Skeletal muscle satellite cell (primary cell): ENCODE measurements at regions not wholly inside any gene's neighbourhood (a gene's known extent, or its start where the extent isn't known, plus 50 kb on each side); places are given as distances from the start of the nearest gene placed in this dataset.

Experiments used
- H3K27me3 ChIP-seq: 2 replicates; pipeline ENCODE4 v1.7.0; 2013; ENCODE audit warnings: low read length; ENCODE audit not compliant: control insufficient read depth, insufficient read depth
- H3K36me3 ChIP-seq: 2 replicates; pipeline ENCODE4 v1.7.0; 2013; ENCODE audit warnings: mild to moderate bottlenecking, control low read depth, low read length; ENCODE audit not compliant: insufficient read depth
- H3K4me1 ChIP-seq: 2 replicates; pipeline ENCODE4 v1.7.0; 2013; ENCODE audit warnings: low read length; ENCODE audit not compliant: control insufficient read depth, insufficient read depth
- H3K4me2 ChIP-seq: 2 replicates; pipeline ENCODE4 v1.7.0; 2013; ENCODE audit warnings: mild to moderate bottlenecking, low read length
- H3K4me3 ChIP-seq: 2 replicates; pipeline ENCODE4 v1.7.0; 2013; ENCODE audit warnings: low read length
- H3K9ac ChIP-seq: 2 replicates; pipeline ENCODE4 v1.7.0; 2013; ENCODE audit warnings: mild to moderate bottlenecking, low read depth, low read length, moderate library complexity
- H3K9me3 ChIP-seq: replicated peaks from 2 replicates; pipeline ENCODE4 v1.7.0; 2013; ENCODE audit warnings: mild to moderate bottlenecking, control low read depth, low read length

- H3K9ac ChIP-seq = no peak overlapping the region
- no peaks in the 10 kb centered on the region for H3K36me3 ChIP-seq
- H3K4me1 ChIP-seq = no peaks in the 10 kb centered on the region
- no peak overlapping the region for H3K4me2 ChIP-seq
- H3K27me3 ChIP-seq = peaks cover 6% of the 10 kb centered on the region
- H3K4me3 ChIP-seq = no peak overlapping the region
- H3K9me3 ChIP-seq = no peaks in the 10 kb centered on the region
Measured at GRCh38 chr21:35885942-35886541, 174.3 kb downstream of the SETD4 start.

- no peak overlapping the region for H3K4me3 ChIP-seq
- no peak overlapping the region for H3K9ac ChIP-seq
- no peaks in the 10 kb centered on the region for H3K36me3 ChIP-seq
- no peak overlapping the region for H3K4me2 ChIP-seq
- no peaks in the 10 kb centered on the region for H3K9me3 ChIP-seq
- H3K27me3 ChIP-seq = peaks cover 11% of the 10 kb centered on the region
- H3K4me1 ChIP-seq = no peaks in the 10 kb centered on the region
Measured at GRCh38 chr21:35882791-35883240, 177.5 kb downstream of the SETD4 start.

GRCh38 chr21:35873441-35873840 lies 186.9 kb downstream of the SETD4 start:
- Histone ChIP-seq H3K4me1 (no peaks in the 10 kb centered on the region), H3K4me3 (no peak overlapping the region), H3K9ac (no peak overlapping the region), H3K27me3 (peaks cover 19% of the 10 kb centered on the region), H3K36me3 (no peaks in the 10 kb centered on the region), H3K9me3 (no peaks in the 10 kb centered on the region), H3K4me2 (no peak overlapping the region)

- Histone ChIP-seq H3K9me3 (no peaks in the 10 kb centered on the region), H3K27me3 (peaks cover 19% of the 10 kb centered on the region), H3K4me1 (no peaks in the 10 kb centered on the region), H3K36me3 (no peaks in the 10 kb centered on the region), H3K9ac (no peak overlapping the region), H3K4me3 (no peak overlapping the region), H3K4me2 (no peak overlapping the region)
Measured at GRCh38 chr21:35871906-35872305, 188.4 kb downstream of the SETD4 start.

- no peaks in the 10 kb centered on the region for H3K36me3 ChIP-seq
- no peaks in the 10 kb centered on the region for H3K9me3 ChIP-seq
- H3K4me2 ChIP-seq = no peak overlapping the region
- H3K4me3 ChIP-seq = no peak overlapping the region
- H3K9ac ChIP-seq = no peak overlapping the region
- H3K27me3 ChIP-seq = peaks cover 14% of the 10 kb centered on the region
- H3K4me1 ChIP-seq = no peaks in the 10 kb centered on the region
Measured at GRCh38 chr21:35868869-35869223, 191.5 kb downstream of the SETD4 start.

GRCh38 chr21:35868005-35868868 lies 192.1 kb downstream of the SETD4 start:
- Histone ChIP-seq H3K9ac (no peak overlapping the region), H3K4me1 (no peaks in the 10 kb centered on the region), H3K4me2 (no peak overlapping the region), H3K36me3 (no peaks in the 10 kb centered on the region), H3K27me3 (peaks cover 8% of the 10 kb centered on the region), H3K4me3 (no peak overlapping the region), H3K9me3 (no peaks in the 10 kb centered on the region)

- Histone ChIP-seq H3K27me3 (no peaks in the 10 kb centered on the region), H3K4me2 (no peak overlapping the region), H3K4me3 (no peak overlapping the region), H3K36me3 (no peaks in the 10 kb centered on the region), H3K9ac (no peak overlapping the region), H3K9me3 (no peaks in the 10 kb centered on the region), H3K4me1 (peaks cover 16% of the 10 kb centered on the region)
Measured at GRCh38 chr21:35864039-35864438, 196.3 kb downstream of the SETD4 start.

GRCh38 chr21:35862969-35863368 lies 197.4 kb downstream of the SETD4 start:
- H3K27me3 ChIP-seq = no peaks in the 10 kb centered on the region
- no peak overlapping the region for H3K4me3 ChIP-seq
- peaks cover 16% of the 10 kb centered on the region for H3K4me1 ChIP-seq
- H3K36me3 ChIP-seq = no peaks in the 10 kb centered on the region
- H3K9ac ChIP-seq = no peak overlapping the region
- H3K4me2 ChIP-seq = no peak overlapping the region
- no peaks in the 10 kb centered on the region for H3K9me3 ChIP-seq

GRCh38 chr21:35861661-35862060 lies 198.7 kb downstream of the SETD4 start:
- Histone ChIP-seq H3K36me3 (no peaks in the 10 kb centered on the region), H3K4me3 (no peak overlapping the region), H3K9ac (no peak overlapping the region), H3K4me2 (no peak overlapping the region), H3K27me3 (no peaks in the 10 kb centered on the region), H3K4me1 (peaks cover 16% of the 10 kb centered on the region), H3K9me3 (no peaks in the 10 kb centered on the region)

- Histone ChIP-seq H3K4me3 (no peak overlapping the region), H3K4me2 (no peak overlapping the region), H3K36me3 (no peaks in the 10 kb centered on the region)
Measured at GRCh38 chr21:35860189-35860869, 200.0 kb downstream of the SETD4 start.

GRCh38 chr21:35859677-35860076 lies 200.6 kb downstream of the SETD4 start:
- no peak overlapping the region for H3K9ac ChIP-seq
- H3K4me2 ChIP-seq = no peak overlapping the region
- H3K9me3 ChIP-seq = no peaks in the 10 kb centered on the region
- H3K27me3 ChIP-seq = no peaks in the 10 kb centered on the region
- peaks cover 33% of the 10 kb centered on the region for H3K4me1 ChIP-seq
- no peak overlapping the region for H3K4me3 ChIP-seq
- no peaks in the 10 kb centered on the region for H3K36me3 ChIP-seq

More at GRCh38 chr21:35860189-35860869, 200.0 kb downstream of the SETD4 start:
- peaks cover 27% of the 10 kb centered on the region for H3K4me1 ChIP-seq
- no peaks in the 10 kb centered on the region for H3K27me3 ChIP-seq
- no peak overlapping the region for H3K9ac ChIP-seq
- H3K9me3 ChIP-seq = no peaks in the 10 kb centered on the region
